ENCODE measurements at regions not wholly inside any gene's neighbourhood (a gene's known extent, or its start where the extent isn't known, plus 50 kb on each side); places are given as distances from the start of the nearest gene placed in this dataset.

DNA sequence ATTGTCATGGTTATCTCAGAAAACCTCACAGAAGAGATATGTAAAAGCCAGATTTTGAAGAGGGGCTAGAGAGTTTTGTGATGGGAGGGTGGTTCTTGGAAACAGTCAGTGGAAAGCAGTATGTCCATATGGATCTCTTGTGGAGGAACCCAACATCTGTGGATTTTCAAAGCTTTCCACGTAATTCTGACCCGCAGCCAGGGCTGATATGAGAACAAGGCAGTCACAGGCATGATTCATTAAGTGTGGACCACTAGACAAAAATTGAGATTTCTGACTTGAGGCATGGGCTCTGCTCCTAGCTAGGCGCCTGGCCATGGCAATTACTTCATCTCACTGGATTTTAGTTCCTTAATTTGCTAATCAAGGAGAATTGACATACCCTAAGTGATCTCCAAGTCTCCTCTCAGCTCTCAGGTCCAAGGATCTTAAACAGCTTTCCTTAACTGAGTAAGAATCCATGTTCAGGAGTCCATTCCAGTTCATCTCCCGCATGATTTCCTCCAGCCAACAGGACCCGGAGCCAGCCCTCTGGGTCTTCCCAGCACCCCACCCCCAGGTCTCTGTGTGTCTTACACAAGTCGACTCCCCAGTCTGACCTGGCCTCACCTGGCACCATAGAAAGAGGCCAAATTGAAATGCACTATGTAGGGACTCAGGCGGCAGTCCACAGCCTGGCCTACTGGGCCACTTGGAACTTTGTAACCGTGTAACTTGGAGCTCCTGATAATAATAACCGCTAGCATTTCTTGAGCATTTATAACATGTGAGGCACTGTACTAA is 176.3 kb upstream of the PARP11 start:
- DNase-seq (ENCODE audit: low spot score), result no peak

DNA sequence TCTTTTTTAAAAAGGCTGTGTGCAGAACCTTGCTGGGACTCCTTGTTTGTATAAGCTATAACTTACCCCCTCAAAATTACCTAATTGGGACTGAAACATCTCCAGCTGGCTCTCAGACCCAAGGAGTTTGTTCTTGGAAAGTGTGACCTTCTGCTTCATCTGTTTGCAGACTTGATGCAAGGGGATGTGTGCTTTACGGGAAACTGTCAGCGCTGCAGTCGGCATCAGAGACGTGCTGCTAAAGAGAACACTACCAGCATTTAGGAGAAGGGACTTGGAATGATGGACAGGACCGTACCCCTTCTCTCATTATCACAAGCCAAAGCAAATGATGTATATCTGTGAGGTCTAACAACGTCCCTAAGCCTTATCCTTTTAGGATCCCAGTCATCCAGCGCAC is 174.2 kb upstream of the PARP11 start:
- DNase-seq (ENCODE audit: low spot score), result no peak

DNA sequence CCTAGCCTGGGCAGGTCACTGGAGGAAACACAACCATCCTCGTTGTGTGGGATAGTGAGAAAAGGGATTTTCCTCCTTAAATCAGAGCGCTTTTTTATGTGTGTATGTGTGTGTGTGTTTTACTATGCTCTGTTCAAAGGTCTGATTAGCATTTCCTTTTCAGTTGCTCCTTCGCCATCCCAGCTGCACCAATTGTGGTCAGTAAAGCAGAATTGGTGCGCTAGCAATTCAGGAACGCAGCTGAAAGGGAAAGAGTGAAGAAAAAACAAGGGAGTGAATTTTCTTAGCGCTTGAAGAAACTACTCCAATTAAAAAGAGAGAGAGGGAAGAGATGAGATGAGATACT is 173.3 kb upstream of the PARP11 start:
- no peak for DNase-seq (ENCODE audit: low spot score)

DNA sequence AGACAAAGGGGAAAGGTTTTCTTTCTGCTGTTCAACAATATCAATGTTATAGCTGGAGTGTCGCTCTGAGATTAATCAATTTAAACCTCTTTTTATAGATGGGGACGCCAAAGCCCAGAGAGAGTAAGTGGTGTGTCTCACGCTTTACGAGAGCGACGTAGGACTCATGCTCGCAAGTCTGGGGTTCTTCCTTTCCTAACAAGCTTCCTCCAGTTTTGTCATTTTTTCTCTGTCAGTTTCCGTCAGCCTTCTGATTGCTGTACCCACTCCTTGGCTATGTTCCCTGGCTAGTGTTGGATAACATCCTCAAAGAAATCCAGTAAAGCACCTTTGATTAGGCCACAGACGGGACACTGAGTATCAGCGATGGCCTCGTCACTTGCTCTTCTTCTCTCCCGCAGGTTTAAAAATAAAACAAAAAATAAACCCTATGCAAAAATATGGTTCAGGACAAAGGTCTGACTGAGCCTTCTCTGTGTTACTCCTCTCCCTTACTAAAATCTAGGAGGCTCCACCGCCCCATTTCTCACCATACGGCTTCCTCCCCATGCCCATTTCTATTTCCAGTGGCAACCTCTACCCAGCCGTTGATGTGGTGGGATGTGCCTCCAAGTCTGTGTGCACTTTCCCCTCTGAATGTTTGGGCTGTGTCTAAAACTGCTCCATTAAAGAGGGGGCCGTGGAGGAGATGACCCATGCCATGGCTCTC is 172.7 kb upstream of the PARP11 start:
- no peak for DNase-seq (ENCODE audit: low spot score)

DNA sequence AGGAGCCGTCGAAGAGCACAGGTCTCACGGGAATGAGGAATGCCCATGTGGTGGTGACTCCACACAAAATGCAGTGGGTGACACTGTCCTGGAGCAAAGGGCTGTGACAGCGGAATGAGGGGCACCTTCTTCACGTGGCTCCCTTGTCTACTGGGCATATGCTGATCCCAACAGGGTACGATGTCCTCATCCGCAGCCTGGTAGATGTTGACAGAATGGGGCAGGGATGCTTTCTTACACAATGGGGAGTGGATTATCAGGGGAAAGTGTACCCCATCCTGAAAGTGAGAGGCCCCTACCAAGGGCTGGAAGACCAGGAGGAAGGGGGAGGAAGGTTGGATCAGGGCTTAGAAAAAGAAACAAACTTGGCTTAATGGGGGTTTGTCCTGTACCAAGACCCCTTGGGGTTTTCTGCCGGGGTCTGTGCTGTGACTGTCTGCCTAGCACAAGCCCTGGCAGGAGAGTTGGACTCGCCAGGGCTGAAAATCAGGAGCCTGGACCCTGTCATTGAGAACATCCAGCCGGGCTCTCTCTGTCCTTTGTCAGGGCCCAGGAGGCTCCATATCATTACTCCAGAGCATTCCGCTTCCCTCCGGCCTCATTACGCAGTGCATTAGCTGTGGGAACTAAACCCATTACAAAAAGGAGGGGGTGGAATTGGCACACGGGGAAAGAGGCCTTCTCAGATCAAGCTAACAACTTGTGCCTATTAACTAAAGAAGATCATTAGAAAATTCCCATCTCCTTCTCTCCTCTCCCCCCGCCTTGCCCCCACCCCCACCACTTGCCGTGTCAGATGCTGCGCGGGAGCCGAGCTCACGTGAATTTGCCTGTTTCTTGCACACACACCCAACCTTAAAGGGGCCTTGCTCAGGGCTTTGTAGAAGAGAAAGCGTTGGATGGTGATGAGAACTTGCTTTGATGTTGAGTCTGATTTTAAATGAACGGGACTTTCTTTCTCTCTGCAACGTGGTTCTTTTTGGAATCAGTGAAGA is 171.8 kb upstream of the PARP11 start:
- DNase-seq (ENCODE audit: low spot score), result no peak

DNA sequence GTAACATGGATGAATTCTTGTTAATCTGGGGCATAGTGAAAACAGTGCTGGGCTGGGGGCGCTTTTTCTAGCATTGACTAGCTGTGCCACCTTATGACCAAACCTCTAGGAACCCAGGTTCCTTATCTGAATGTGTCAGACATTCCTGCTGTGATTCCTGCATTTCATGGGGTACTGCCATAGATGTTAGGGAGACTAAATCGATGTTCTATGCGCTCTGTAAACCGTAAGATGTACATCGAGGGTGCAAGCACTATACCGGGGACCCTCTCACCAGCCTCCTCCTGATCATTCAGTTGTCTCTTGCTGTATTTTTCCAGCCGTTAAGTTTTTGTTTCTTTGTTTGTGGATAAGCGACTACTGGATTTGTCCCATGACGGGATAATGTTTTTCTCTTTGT is 170.9 kb upstream of the PARP11 start:
- no peak for DNase-seq (ENCODE audit: low spot score)

DNA sequence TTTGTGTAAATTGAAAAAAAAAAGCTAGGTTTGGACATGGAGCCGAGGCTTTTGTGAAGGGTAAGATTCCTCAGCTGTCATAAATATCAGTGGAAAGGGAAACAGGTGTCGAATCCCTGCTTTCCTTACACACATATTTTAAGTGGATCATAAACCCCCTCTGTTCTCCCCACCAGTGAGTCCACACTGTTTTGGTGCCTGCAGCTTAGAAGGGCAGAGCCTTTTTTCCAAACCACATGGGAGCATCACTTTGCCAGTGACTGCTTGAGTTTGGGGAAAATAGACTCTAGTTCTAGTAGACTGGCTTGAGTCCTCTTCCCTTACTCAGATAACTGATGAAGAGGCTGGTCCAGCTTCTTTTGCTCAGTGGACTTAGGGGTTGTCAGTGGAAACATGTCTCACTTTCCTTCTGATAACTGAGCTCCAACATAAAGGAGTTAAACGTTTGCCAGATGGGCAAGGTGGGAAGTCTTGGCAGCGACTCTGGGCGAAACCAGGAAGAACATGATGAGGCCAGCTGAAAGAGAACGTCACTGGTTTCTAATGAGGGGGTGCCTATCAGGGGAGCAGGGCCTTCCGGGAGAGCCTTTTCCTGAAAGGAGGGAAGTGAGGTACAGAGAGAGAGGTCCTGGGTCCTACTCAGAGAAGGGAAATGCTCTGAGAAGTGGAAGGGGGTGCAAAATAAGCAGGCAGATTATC is 168.1 kb upstream of the PARP11 start:
- no peak for DNase-seq (ENCODE audit: low spot score)

DNA sequence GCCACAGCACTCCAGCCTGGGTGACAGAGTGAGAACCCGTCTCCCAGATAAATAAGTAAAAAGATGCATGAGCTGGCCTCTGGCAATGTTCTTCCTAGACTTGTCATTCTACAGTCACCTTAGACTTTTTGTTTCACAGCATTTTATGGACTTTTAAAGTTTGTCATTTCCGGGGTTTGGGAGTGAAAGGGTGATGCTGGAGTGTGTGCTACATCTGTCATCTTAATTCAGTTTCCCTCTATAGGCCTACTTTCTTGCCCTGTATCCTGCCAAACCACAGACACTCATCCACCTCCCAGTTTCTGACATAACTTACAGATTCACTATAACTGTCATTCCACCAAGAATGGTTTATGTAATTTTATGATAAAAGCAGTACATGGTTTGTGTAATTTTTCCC is 166.7 kb upstream of the PARP11 start:
- DNase-seq (ENCODE audit: low spot score), result no peak

DNA sequence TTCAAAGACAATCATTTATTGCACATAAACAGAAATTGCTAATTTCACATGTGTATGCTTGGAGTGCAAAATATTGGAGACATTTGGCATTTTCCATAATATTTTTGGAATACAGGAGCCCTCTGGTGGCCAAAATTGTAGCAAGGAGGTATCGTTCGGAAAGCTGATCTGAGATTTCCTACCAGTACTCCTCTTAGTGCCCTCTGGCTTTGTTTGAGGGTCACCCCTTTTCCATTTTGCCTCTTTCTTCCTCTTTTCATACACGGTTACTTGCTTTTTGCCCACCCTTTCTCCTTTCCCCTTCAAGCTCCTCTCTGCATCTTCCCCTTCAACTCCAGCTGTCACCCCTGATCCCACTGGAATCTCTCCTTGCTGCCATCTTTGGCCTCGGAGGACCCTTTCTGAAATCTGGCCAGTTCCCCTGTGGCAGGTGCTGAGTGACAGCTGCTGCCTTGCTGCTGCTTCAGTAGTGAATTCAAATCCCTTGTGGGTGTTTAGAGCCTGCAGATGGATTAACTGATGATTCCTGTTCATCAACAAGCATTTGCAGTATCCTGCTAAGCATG is 164.6 kb upstream of the PARP11 start:
- DNase-seq (ENCODE audit: low spot score), result peak; percentile 17

DNA sequence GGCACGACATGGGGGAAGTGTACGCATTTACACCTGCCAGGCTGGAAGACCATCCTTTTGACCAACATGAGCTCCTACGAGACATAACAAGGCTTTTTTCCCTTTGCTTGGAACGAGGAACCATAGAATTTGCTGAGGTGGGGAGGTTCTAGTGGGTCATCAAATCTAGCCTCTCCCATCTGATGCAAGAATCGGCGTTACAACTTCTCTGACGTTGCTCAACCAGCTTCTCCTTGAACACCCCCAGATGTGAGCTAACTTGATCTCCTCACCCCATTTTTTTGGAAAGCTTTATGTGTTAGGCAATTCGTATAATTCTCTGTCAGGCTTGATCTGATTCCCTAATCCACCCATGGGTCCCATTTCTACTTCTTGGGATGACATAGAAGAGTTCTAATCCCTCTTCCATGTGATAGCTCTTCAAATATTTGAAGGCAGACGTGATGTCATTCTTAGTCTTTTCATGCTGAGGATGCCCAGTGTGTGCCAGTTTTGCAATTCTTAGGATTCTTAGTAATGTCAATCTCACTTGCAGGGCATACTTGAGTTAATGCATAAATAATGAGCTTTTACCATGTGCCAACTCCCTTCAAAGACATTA is 163.6 kb upstream of the PARP11 start:
- no peak for DNase-seq (ENCODE audit: low spot score)

DNA sequence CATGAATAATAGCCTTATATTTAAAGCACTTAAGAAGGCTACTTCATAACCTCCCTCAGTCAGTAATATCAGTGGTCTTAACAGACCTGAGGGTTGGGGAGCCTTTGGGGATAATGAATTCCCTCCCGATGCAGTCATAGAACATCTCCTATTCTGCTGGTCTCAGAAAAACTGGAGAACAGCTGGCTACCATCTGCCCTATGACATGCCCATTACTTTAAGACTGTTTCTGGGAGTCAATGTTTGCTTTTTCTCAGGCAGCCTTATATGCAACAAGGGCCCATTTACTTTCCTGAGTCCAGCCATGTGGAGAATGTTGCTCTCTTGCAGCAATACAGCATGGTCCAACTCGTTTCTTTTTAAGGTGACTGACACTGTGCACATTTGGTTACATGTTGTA is 161.7 kb upstream of the PARP11 start:
- DNase-seq (ENCODE audit: low spot score), result no peak

DNA sequence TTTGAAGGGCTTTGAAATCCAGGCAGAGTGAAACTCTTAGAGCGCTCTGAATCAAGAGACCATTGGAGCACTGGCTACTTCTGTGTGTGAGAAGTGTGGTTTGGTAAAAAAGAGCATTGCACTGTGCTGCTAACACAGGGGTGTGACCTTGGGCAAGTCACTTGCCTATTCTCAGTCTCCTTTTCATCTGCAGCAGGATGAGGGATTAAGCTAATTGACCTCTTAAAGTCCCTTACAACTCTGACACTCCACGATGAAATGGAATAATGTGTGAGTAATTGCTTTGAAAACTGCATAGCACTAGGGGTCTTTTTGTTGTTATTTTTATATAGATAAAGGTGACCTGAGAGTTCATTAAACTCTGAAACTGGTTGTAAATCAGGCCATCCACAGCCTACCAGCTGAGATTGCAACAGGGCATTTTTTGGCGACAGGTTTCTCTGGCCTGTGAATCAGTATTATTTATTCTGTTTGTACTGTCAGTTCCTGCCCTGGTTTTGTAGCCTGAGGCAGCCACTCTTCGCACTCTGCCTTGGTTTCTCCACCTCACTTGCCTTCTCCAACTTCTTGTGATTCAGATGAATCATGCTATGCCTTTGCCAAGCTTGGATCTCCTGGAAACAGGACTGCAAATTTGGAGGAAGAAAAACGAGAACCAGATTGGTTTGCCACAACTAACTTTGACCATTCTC is 159.9 kb upstream of the PARP11 start:
- no peak for DNase-seq (ENCODE audit: low spot score)

DNA sequence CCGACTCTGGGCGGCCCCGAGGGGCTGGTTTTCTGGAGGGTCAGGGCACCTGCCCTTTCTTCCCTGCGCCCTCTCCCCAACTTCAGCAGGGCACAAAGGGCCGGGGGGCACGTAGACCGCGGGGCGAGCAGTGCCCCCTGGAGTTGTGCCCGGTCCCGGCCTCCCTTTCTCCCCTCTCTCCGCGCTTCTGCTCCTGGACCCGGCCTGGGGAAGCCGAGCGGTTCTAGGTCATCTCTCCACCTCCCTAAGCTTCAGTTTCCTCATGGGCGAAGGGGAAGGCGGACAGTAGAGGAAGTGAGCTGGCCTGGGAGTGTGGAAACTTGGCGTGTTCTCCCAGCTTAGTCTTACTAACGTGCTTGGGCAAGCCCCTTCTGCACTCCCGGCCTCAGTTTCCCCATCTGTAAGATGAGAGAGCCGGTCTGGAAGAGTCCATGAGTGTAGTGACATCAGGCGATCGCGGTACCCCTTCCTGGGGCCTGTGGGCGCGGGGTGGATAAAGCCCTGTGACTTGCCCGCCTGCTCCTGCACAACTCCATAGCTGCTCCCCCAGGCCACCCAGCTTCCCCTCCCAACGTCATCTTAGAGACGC is 158.6 kb upstream of the PARP11 start:
- no peak for DNase-seq (ENCODE audit: low spot score)

DNA sequence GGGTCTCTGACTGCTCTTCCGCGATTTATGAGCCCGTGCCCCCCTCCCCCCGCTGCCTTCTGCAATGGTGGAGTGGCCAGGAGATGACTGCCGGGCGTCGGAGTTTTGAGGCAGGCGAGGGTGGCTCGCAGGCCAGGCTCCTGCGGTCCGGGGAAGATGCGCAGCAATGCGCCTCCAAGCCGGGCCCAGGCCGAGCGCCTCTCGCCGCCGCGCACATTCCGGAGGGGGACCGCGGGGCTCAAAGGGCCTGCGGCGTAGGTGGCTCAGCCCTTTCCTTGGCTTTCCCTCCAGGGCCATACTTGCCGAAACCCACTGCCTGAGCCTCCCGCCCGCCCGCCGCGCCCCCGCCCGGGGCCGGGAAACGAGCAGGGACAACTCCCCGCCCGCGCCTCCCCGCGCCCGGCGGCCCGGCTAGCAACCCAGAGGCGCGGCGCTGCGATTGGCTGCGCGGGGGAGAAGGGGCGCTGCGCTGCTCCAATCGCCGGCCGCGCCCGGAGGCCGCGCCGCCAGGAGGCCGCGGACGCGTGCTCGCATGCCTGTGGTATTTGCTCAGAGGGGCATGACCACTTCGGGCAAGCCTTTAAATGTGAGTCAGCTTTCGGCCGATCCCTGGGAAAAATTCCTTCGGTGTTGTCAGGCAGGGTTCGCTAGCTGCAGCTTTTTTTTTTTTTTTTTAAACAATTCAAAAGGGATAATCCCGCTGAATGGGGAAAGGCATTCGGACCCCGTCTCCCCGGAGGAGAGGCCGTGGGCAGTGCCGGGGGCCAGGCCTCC is 157.9 kb upstream of the PARP11 start:
- DNase-seq (ENCODE audit: low spot score), result peak; percentile 57

DNA sequence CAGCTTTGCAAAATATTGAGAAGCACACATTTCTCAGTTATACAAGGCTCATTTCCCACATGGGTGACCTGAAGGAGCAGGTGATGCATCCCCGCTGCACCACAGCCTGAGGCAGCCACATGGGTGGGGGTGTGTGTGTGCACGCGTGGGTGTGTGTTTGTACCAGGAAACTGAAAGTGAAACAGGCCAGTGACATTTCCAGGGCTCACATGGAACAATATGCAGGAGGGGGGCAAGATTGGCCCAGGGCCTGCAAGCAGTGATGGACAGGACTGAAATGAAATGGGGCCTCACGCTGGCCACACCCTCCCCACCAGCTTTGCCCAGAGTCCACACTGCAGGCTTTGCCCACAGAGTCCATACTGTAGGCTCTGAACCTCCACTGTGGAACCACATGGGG is 154.2 kb upstream of the PARP11 start:
- DNase-seq (ENCODE audit: low spot score), result no peak

DNA sequence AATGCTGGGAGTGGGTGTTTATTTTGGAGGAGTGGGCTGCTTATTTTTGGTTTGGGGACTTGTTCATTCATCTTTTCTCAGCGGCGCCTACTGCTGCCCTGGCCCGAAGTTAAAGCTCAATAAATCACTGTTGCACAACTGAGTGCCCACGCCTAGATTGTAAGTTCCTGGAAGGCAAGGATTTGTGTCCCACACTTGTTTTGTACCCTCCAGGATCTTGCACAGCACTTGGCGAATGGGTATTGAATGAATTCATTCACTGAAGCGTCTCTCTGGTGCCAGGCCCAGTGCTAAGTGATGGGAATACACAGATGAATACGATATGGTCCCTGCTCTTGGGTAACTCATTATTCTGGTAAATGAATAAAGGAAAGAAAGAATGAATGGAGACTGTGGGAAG is 153.3 kb upstream of the PARP11 start:
- no peak for DNase-seq (ENCODE audit: low spot score)

DNA sequence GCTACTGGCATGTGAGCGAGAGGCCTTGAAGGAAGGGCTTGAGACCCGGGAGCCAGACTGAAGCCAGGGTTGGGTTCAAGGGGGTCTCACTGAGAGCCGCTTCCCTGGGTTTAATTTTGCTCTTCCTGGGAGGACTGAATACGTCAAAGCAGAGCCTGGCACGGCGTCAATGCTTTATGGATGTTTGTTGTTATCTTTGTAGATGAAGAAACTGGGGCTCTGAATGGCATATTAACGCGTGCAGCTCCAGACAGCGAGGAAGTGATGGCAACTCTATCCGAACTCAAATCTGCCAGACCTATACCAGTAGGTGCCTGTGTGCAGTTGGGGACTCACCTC is 152.8 kb upstream of the PARP11 start:
- no peak for DNase-seq (ENCODE audit: low spot score)

DNA sequence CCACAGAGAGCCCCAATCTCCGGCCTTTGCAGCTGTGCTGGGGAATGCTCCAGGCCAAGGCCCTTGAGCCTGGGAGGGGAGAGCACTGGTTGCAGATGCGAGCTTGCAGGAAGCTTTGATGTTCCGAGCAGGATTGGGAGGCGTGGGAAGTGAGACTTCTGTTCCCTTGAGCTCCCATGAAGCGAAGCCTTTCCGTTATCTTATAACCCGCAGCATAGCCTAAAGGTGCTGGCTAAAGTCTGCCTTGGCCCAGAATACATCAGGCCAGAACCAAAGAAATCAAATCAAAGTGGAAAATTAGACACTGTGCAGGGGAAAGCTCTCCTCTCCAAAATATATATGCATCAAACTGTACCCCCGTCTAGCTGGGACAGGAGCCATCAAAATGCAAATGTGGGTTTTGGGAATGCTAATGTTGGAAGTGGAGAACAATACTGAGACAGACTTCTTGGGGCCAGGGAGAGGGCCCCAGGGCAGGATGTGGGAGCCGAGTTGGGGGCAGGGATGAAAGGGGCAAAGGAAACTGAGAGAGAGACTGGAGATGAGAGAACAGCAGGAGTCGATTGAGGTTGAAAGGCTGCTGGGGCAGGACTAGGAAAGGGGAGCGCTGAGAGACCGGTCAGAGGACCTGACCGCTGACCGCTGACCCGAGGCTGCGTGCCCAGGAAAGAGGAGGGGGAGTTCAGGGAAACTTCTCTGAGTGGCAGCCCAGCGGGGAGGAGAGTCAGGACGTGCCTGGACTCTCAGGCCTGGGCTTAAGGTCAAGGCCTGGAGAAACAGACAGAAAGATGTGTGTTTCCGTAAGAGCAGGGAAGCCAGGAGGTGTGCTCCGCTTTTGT is 152.2 kb upstream of the PARP11 start:
- no peak for DNase-seq (ENCODE audit: low spot score)

DNA sequence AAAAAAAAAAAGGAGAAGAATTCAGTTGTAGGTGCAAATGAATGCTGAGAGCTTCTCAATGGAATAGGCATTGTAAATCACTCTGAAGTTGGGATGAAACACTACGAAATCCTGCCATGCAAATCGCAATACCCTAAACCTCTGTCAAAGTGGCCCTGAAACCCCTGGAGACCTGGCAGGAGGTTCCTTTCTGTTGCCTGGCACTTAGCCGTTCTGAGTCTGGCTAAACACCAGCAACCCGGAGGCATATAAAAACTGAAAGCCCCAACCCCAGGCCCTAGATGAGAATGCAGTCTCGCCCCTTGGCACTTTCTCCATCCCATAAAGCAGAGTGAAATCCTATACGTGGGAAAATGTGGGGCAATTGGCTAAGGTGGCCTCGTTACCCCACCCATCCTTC is 151.5 kb upstream of the PARP11 start:
- no peak for DNase-seq (ENCODE audit: low spot score)

All from globus pallidus (tissue), 1 donor.